ENCODE measurements at regions not wholly inside any gene's neighbourhood (a gene's known extent, or its start where the extent isn't known, plus 50 kb on each side); places are given as distances from the start of the nearest gene placed in this dataset.

- Histone ChIP-seq H3K4me1 (ENCODE audit: control insufficient read depth in 1 of 2, insufficient read depth in 2 of 2, low read length in 2 of 2) (no peaks in the 10 kb centered on the region), H3K36me3 (ENCODE audit: control insufficient read depth in 1 of 2, insufficient read depth in 2 of 2, low read length in 2 of 2) (no peaks in the 10 kb centered on the region), H3K79me2 (ENCODE audit: insufficient read depth, low read length) (no peaks in the 10 kb centered on the region), H3K9me2 (ENCODE audit: insufficient read depth) (no peaks in the 10 kb centered on the region), H3K9me3 (ENCODE audit: control insufficient read depth in 1 of 2, insufficient read depth in 1 of 2, low read depth in 1 of 2, low read length in 2 of 2) (no peaks in the 10 kb centered on the region), H3K27ac (ENCODE audit: low read depth, low read length) (no peak overlapping the region), H4K20me1 (ENCODE audit: insufficient read depth) (no peaks in the 10 kb centered on the region), H3K4me2 (ENCODE audit: low read length) (no peak overlapping the region), H2AFZ (ENCODE audit: low read depth, low read length, poor library complexity, severe bottlenecking) (no peak overlapping the region), H3K27me3 (ENCODE audit: insufficient read depth, low read length) (peaks cover 44% of the 10 kb centered on the region), H3K4me3 (replicated peaks in 1 of 2; ENCODE audit: low read depth in 1 of 2, low read length in 2 of 2) (no peak overlapping the region), H3K9ac (ENCODE audit: low read length) (no peak overlapping the region)
- no peak for DNase-seq (ENCODE audit: low read depth, low spot score)
- RAD21 ChIA-PET (ENCODE audit: low non-redundant PET in 1 of 2, low total read pairs in 2 of 2, uncharacterized antibody in 2 of 2, unreplicated experiment in 2 of 2) = no interaction called here
- CTCF ChIA-PET = no interaction called here
- no peak for TF ChIP-seq ZNF274 (IDR thresholded peaks at IDR 0.05; ENCODE audit: low read depth, low read length)
- TF ChIP-seq, protein P1, sequence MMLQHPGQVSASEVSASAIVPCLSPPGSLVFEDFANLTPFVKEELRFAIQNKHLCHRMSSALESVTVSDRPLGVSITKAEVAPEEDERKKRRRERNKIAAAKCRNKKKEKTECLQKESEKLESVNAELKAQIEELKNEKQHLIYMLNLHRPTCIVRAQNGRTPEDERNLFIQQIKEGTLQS (IDR thresholded peaks at IDR 0.05) = no peak
- TF ChIP-seq CEBPB (IDR thresholded peaks at IDR 0.05; ENCODE audit: low read depth) = no peak
- no peak for TF ChIP-seq POLR2AphosphoS5 (IDR thresholded peaks at IDR 0.05; ENCODE audit: low read depth, low read length)
- TF ChIP-seq SRF (IDR thresholded peaks at IDR 0.05; ENCODE audit: low read depth) = no peak
- no peak for TF ChIP-seq MAX (IDR thresholded peaks at IDR 0.05)
- no peak for TF ChIP-seq SIN3A (IDR thresholded peaks at IDR 0.05; ENCODE audit: low read depth)
- no peak for TF ChIP-seq FOSL1 (IDR thresholded peaks at IDR 0.05; ENCODE audit: low read depth)
- TF ChIP-seq EGR1 (IDR thresholded peaks at IDR 0.05; ENCODE audit: low read depth) = no peak
- no peak for TF ChIP-seq REST (IDR thresholded peaks at IDR 0.05; ENCODE audit: low read depth)
- TF ChIP-seq ZBTB33 (IDR thresholded peaks at IDR 0.05; ENCODE audit: extremely low read depth, insufficient replicate concordance, low read length) = no peak
- TF ChIP-seq, protein P2, sequence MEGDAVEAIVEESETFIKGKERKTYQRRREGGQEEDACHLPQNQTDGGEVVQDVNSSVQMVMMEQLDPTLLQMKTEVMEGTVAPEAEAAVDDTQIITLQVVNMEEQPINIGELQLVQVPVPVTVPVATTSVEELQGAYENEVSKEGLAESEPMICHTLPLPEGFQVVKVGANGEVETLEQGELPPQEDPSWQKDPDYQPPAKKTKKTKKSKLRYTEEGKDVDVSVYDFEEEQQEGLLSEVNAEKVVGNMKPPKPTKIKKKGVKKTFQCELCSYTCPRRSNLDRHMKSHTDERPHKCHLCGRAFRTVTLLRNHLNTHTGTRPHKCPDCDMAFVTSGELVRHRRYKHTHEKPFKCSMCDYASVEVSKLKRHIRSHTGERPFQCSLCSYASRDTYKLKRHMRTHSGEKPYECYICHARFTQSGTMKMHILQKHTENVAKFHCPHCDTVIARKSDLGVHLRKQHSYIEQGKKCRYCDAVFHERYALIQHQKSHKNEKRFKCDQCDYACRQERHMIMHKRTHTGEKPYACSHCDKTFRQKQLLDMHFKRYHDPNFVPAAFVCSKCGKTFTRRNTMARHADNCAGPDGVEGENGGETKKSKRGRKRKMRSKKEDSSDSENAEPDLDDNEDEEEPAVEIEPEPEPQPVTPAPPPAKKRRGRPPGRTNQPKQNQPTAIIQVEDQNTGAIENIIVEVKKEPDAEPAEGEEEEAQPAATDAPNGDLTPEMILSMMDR (IDR thresholded peaks at IDR 0.05 in 2 of 3, conservative IDR thresholded peaks at IDR 0.05 in 1 of 3; ENCODE audit: borderline replicate concordance in 1 of 3, insufficient read depth in 1 of 3, low read depth in 2 of 3, low read length in 2 of 3) = no peak
- TF ChIP-seq RAD21 (IDR thresholded peaks at IDR 0.05; ENCODE audit: low read depth) = no peak
- POLR2A ChIA-PET = no interaction called here
- ATAC-seq = no peak
- intact Hi-C loops (cut with micrococcal nuclease) = no loop called here
- no TSS peak for BruUV-seq (replicated peaks)
Observed at GRCh38 chr6:41413250-41413649, 77.8 kb downstream of the NCR2 start.

All from HCT116 (cell line).